ENCODE measurements at regions not wholly inside any gene's neighbourhood (a gene's known extent, or its start where the extent isn't known, plus 50 kb on each side); places are given as distances from the start of the nearest gene placed in this dataset.

- TF ChIP-seq CTCF (conservative IDR thresholded peaks at IDR 0.05; ENCODE audit: low read depth, low read length) (no peak), RFX5 (IDR thresholded peaks at IDR 0.05; ENCODE audit: low read depth, low read length) (no peak), MXI1 (IDR thresholded peaks at IDR 0.05; ENCODE audit: borderline replicate concordance, low read depth, low read length) (no peak)
Measured at GRCh38 chr19:21607449-21607848, 102.0 kb downstream of the ZNF429 start.

Measured in IMR-90 (cell line).